Loucy (cell line): ENCODE measurements at regions not wholly inside any gene's neighbourhood (a gene's known extent, or its start where the extent isn't known, plus 50 kb on each side); places are given as distances from the start of the nearest gene placed in this dataset.

Source experiments
- H2AFZ ChIP-seq: fragments of 200-600 bp; sonication (generic); 2 replicates; pipeline ENCODE4 v1.6.0; 2016; ENCODE audit warnings: antibody characterized with exemption, mild to moderate bottlenecking, low read length, moderate library complexity
- H3F3A ChIP-seq: fragments of 200-600 bp; 2 replicates; pipeline ENCODE4 v1.6.0; 2016; ENCODE audit warnings: antibody characterized with exemption, low read depth, mild to moderate bottlenecking
- H3K27me3 ChIP-seq: fragments of 200-600 bp; sonication (generic); 2 replicates; pipeline ENCODE4 v1.6.1; 2014; ENCODE audit warnings: low read length, mild to moderate bottlenecking; ENCODE audit not compliant: insufficient read depth, poor library complexity, severe bottlenecking
- H3K36me3 ChIP-seq: fragments of 200-600 bp; sonication (generic); 2 replicates; pipeline ENCODE4 v1.6.1; 2016; ENCODE audit warnings: low read length; ENCODE audit not compliant: insufficient read depth
- H3K4me1 ChIP-seq: fragments of 200-600 bp; sonication (generic); 2 replicates; pipeline ENCODE4 v1.5.1; 2014; ENCODE audit warnings: low read length, mild to moderate bottlenecking; ENCODE audit not compliant: insufficient read depth, poor library complexity, severe bottlenecking
- H3K4me2 ChIP-seq: fragments of 200-600 bp; sonication (generic); 2 replicates; pipeline ENCODE4 v1.6.0; 2014; ENCODE audit warnings: antibody characterized with exemption, low read length, low read depth, mild to moderate bottlenecking; ENCODE audit not compliant: poor library complexity, severe bottlenecking
- H3K4me3 ChIP-seq: fragments of 200-600 bp; sonication (generic); 2 replicates; pipeline ENCODE4 v1.5.1; 2014; ENCODE audit warnings: low read length, mild to moderate bottlenecking, mixed read lengths; ENCODE audit not compliant: poor library complexity, severe bottlenecking
- H3K79me2 ChIP-seq: fragments of 200-600 bp; sonication (generic); 2 replicates; pipeline ENCODE4 v1.6.1; 2014; ENCODE audit warnings: low read length; ENCODE audit not compliant: insufficient read depth
- H3K9ac ChIP-seq: fragments of 200-600 bp; sonication (generic); 2 replicates; pipeline ENCODE4 v1.6.0; 2014; ENCODE audit warnings: mild to moderate bottlenecking, low read depth, low read length, moderate library complexity; ENCODE audit not compliant: poor library complexity, severe bottlenecking
- H3K9me2 ChIP-seq: fragments of 200-600 bp; sonication (generic); replicated peaks from 2 replicates; pipeline ENCODE4 v1.6.1; 2016; ENCODE audit warnings: low read depth, low read length, mixed read lengths
- H3K9me3 ChIP-seq: fragments of 200-600 bp; sonication (generic); 2 replicates; pipeline ENCODE4 v1.6.1; 2014; ENCODE audit warnings: mild to moderate bottlenecking, antibody characterized with exemption, low read length, low read depth; ENCODE audit not compliant: insufficient read depth
- H4K20me1 ChIP-seq: fragments of 200-600 bp; sonication (generic); 2 replicates; pipeline ENCODE4 v1.6.0; 2014; ENCODE audit warnings: antibody characterized with exemption, low read length, mild to moderate bottlenecking; ENCODE audit not compliant: insufficient read depth, poor library complexity, severe bottlenecking
- EZH2phosphoT487 ChIP-seq: fragments of 200-600 bp; IDR thresholded peaks from 2 replicates; pipeline ENCODE4 v1.6.1; 2018; ENCODE audit warnings: antibody characterized with exemption, mild to moderate bottlenecking, moderate library complexity, borderline replicate concordance
- TF ChIP-seq, protein P1 (sequence below): fragments of 200-600 bp; sonication (generic); conservative IDR thresholded peaks from 2 replicates; pipeline ENCODE4 v1.5.1; 2014; ENCODE audit warnings: mild to moderate bottlenecking, antibody characterized with exemption, low read length

DNA sequence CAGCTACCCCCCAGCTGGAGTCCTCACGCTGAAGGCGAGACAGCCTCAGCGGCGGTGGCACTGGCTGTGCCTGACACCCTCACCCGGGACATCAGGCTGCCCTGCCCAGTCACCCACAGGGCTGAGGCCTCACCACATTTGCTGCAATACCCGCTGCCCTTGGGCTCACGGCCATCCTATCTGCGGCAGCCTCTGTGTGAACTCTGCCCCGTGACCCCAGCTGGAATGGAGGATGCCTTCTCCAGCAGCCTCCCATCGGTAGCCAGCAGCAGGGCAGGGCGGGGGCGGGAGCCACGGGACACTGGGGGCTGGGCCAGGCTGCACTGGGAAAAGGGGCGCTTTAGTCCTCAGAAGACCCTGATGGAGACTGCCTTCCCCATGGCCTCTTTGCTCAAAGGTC, 112.4 kb upstream of the ZBTB40 start:
- no peaks in the 10 kb centered on the region for H3K4me1 ChIP-seq
- no peaks in the 10 kb centered on the region for H3K9me3 ChIP-seq
- no peak for TF ChIP-seq EZH2phosphoT487
- TF ChIP-seq, protein P1, sequence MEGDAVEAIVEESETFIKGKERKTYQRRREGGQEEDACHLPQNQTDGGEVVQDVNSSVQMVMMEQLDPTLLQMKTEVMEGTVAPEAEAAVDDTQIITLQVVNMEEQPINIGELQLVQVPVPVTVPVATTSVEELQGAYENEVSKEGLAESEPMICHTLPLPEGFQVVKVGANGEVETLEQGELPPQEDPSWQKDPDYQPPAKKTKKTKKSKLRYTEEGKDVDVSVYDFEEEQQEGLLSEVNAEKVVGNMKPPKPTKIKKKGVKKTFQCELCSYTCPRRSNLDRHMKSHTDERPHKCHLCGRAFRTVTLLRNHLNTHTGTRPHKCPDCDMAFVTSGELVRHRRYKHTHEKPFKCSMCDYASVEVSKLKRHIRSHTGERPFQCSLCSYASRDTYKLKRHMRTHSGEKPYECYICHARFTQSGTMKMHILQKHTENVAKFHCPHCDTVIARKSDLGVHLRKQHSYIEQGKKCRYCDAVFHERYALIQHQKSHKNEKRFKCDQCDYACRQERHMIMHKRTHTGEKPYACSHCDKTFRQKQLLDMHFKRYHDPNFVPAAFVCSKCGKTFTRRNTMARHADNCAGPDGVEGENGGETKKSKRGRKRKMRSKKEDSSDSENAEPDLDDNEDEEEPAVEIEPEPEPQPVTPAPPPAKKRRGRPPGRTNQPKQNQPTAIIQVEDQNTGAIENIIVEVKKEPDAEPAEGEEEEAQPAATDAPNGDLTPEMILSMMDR = no peak
- no peak overlapping the region for H3K9ac ChIP-seq
- H4K20me1 ChIP-seq = no peaks in the 10 kb centered on the region
- no peaks in the 10 kb centered on the region for H3K36me3 ChIP-seq
- no peaks in the 10 kb centered on the region for H3K79me2 ChIP-seq
- no peaks in the 10 kb centered on the region for H3K27me3 ChIP-seq
- no peaks in the 10 kb centered on the region for H3F3A ChIP-seq
- H3K4me2 ChIP-seq = no peak overlapping the region
- no peaks in the 10 kb centered on the region for H3K9me2 ChIP-seq
- no peak overlapping the region for H2AFZ ChIP-seq
- no peak overlapping the region for H3K4me3 ChIP-seq

DNA sequence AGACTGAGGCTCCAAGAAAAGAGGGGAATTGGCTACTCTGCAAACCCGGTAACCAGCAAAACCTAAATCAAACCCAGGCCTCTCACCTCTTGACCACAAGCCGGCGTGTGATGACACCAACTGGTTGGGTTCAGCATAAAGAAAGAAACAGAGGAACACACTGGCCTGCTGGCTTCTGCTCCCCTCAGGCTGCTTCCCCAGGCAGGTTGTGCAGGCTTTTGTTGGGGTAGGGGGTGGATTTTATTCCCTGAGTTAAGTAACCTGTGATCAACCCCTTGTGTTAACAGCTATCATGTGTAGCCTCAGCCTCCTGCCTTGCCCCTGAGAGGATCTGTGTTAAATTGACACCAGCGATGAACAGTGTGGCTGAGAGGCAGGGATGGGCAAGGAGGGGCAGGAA, 111.6 kb upstream of the ZBTB40 start:
- no peak overlapping the region for H3K9ac ChIP-seq
- no peaks in the 10 kb centered on the region for H3K79me2 ChIP-seq
- H3K4me2 ChIP-seq = no peak overlapping the region
- H4K20me1 ChIP-seq = no peaks in the 10 kb centered on the region
- H2AFZ ChIP-seq = no peak overlapping the region
- no peaks in the 10 kb centered on the region for H3K27me3 ChIP-seq
- H3F3A ChIP-seq = no peaks in the 10 kb centered on the region
- H3K9me3 ChIP-seq = no peaks in the 10 kb centered on the region
- no peaks in the 10 kb centered on the region for H3K36me3 ChIP-seq
- TF ChIP-seq EZH2phosphoT487 = no peak
- TF ChIP-seq, protein P1 = no peak
- no peaks in the 10 kb centered on the region for H3K4me1 ChIP-seq
- no peaks in the 10 kb centered on the region for H3K9me2 ChIP-seq
- H3K4me3 ChIP-seq = no peak overlapping the region

DNA sequence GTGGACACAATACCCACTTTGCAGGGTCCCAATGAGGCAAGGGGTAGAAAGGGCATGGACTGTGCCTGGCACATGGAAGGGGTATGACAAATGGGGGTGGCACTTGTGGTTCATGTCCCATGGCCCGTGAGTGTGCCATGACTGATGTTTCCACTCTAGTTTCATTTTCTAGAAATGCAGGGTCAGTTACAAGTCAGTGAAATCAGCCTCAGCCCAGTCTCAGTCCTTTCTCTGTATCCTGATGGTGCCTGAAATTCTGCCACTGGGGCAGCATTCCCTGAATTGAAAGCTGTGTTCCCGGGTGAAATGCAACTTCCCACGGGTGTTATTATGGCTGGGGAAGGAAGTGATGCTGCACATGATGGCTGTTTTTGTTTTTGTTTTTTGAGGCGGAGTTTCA, 110.8 kb upstream of the ZBTB40 start:
- Histone ChIP-seq H2AFZ (no peak overlapping the region), H3K27me3 (no peaks in the 10 kb centered on the region)
- TF ChIP-seq EZH2phosphoT487 = no peak
- TF ChIP-seq, protein P1 = no peak

More for the DNA sequence above, 110.8 kb upstream of the ZBTB40 start:
- H3K36me3 ChIP-seq = no peaks in the 10 kb centered on the region
- no peak overlapping the region for H3K9ac ChIP-seq
- no peaks in the 10 kb centered on the region for H3K9me3 ChIP-seq
- H3K4me3 ChIP-seq = no peak overlapping the region
- no peaks in the 10 kb centered on the region for H3K79me2 ChIP-seq
- H4K20me1 ChIP-seq = no peaks in the 10 kb centered on the region
- no peaks in the 10 kb centered on the region for H3F3A ChIP-seq
- no peak overlapping the region for H3K4me2 ChIP-seq
- no peaks in the 10 kb centered on the region for H3K4me1 ChIP-seq
- H3K9me2 ChIP-seq = no peaks in the 10 kb centered on the region
